OCI-LY7 (cell line): ENCODE measurements at regions not wholly inside any gene's neighbourhood (a gene's known extent, or its start where the extent isn't known, plus 50 kb on each side); places are given as distances from the start of the nearest gene placed in this dataset.

ENCODE experiments used
- BruUV-seq: library from RNA; stranded (reverse); fragments of 400-500 nt; replicated peaks from 2 replicates; lab custom pipeline; 2021; lab: Mats Ljungman, UMichigan
- CTCF ChIA-PET: fragments of 300-600 bp; sonication (Branson Sonifier 250); formaldehyde crosslinking; loops from one replicate; lab custom pipeline; 2022; ENCODE audit warnings: antibody characterized with exemption; ENCODE audit not compliant: unreplicated experiment; lab: Charles Lee
- POLR2A ChIA-PET: fragments of 300-600 bp; sonication (Branson Sonifier 250); formaldehyde crosslinking; loops from one replicate; lab custom pipeline; 2022; ENCODE audit warnings: antibody characterized with exemption; lab: Charles Lee
- DNase-seq: peaks from one replicate; pipeline ENCODE4 v3.0.0-alpha.2; 2015; ENCODE audit warnings: low spot score
- H2AFZ ChIP-seq: fragments of 200-600 bp; sonication (generic), shearing (Covaris generic); 2 replicates; pipeline ENCODE4 v1.6.1; 2014; ENCODE audit warnings: mild to moderate bottlenecking, antibody characterized with exemption, low read length, moderate library complexity
- H3K27ac ChIP-seq: fragments of 200-600 bp; sonication (generic); 2 replicates; pipeline ENCODE4 v1.5.1; 2014; ENCODE audit warnings: mixed run types, low read depth, mild to moderate bottlenecking, moderate library complexity, low read length, inconsistent platforms; ENCODE audit not compliant: poor library complexity, severe bottlenecking
- H3K36me3 ChIP-seq: fragments of 200-600 bp; sonication (generic); 2 replicates; pipeline ENCODE4 v1.6.1; 2014; ENCODE audit warnings: mild to moderate bottlenecking, antibody characterized with exemption, low read length, moderate library complexity, mixed read lengths; ENCODE audit not compliant: insufficient read depth
- H3K4me1 ChIP-seq: fragments of 200-600 bp; sonication (generic); 2 replicates; pipeline ENCODE4 v1.5.1; 2014; ENCODE audit warnings: mild to moderate bottlenecking, low read length; ENCODE audit not compliant: insufficient read depth, poor library complexity, severe bottlenecking
- H3K4me2 ChIP-seq: fragments of 200-600 bp; sonication (generic); 2 replicates; pipeline ENCODE4 v1.6.1; 2014; ENCODE audit warnings: mild to moderate bottlenecking, low read length
- H3K4me3 ChIP-seq: fragments of 200-600 bp; sonication (generic); 2 replicates; pipeline ENCODE4 v1.5.1; 2014; ENCODE audit warnings: mild to moderate bottlenecking, low read depth, low read length; ENCODE audit not compliant: poor library complexity, severe bottlenecking
- H3K79me2 ChIP-seq: fragments of 200-600 bp; sonication (generic); 2 replicates; pipeline ENCODE4 v1.6.1; 2016; ENCODE audit warnings: low read depth, mild to moderate bottlenecking, low read length, moderate library complexity, mixed read lengths; ENCODE audit not compliant: insufficient read depth
- H3K9me2 ChIP-seq: fragments of 200-600 bp; sonication (generic); 2 replicates; pipeline ENCODE4 v1.6.1; 2016; ENCODE audit warnings: mild to moderate bottlenecking, low read length, mixed read lengths; ENCODE audit not compliant: insufficient read depth
- H3K9me3 ChIP-seq: fragments of 200-600 bp; sonication (generic); 2 replicates; pipeline ENCODE4 v1.6.1; 2014; ENCODE audit warnings: mild to moderate bottlenecking, mixed run types, low read length, mixed read lengths
- H4K20me1 ChIP-seq: fragments of 200-600 bp; sonication (generic); 2 replicates; pipeline ENCODE4 v1.6.1; 2014; ENCODE audit warnings: mild to moderate bottlenecking, antibody characterized with exemption, low read length, moderate library complexity, mixed read lengths; ENCODE audit not compliant: insufficient read depth
- EZH2phosphoT487 ChIP-seq: fragments of 200-600 bp; sonication (generic); IDR thresholded peaks from 2 replicates; pipeline ENCODE4 v1.6.1; 2018; ENCODE audit warnings: low read depth, borderline replicate concordance, mild to moderate bottlenecking, mixed run types, antibody characterized with exemption, low read length, moderate library complexity, mixed read lengths
- intact Hi-C: fragments of 100-400 bp; cut with micrococcal nuclease; formaldehyde crosslinking; loops from one replicate; pipeline ENCODE4 v1.10.0; 2022; ENCODE audit not compliant: unreplicated experiment
- TF ChIP-seq, protein P1 (sequence below): fragments of 200-600 bp; sonication (generic); conservative IDR thresholded peaks from 2 replicates; pipeline ENCODE4 v1.5.1; 2014; ENCODE audit warnings: mild to moderate bottlenecking, antibody characterized with exemption, low read length, moderate library complexity, mixed read lengths

DNA sequence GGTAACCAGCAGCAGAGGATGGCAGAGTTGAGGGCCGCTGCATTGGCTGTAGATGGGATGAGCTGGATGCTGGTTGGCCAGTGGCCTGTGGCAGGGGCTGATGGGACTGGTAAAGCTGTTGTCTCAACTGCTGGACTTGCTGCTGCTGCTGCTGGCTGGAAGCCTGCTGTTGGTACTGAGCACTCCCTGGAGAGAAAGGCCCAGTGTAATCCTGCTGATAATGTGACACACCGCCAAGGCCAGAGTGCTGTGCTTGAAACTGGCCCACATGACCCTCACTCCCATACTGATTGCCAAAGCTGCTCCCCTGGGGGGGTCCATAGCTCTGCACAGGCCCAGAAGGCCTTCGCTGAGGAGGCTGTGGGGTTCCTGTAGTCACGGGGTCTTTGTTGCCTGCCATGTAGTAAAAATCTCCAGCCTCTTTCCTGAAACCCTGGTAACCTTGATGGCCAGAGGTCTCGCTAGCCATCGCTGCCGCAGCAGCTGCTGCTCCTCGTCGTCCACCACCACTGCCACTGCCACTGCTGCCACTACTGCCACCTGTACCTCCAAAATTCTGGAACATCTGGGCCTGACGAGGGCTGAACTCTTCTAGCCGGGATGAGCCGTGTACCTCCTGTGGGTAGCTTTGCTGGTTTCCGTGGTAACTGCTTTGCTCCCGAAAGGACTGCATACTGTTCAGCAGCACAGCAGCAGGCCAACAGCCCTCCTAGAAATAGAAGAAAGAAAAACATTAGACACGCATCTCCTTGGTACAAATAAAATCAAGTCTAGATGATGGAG is 55.6 kb downstream of the TCF20 start:
- no peak for DNase-seq
- no peak overlapping the region for H2AFZ ChIP-seq
- CTCF ChIA-PET: no interaction called here
- H3K4me3 ChIP-seq: no peak overlapping the region
- H3K9me3 ChIP-seq: no peaks in the 10 kb centered on the region
- TF ChIP-seq EZH2phosphoT487: no peak
- TF ChIP-seq, protein P1, sequence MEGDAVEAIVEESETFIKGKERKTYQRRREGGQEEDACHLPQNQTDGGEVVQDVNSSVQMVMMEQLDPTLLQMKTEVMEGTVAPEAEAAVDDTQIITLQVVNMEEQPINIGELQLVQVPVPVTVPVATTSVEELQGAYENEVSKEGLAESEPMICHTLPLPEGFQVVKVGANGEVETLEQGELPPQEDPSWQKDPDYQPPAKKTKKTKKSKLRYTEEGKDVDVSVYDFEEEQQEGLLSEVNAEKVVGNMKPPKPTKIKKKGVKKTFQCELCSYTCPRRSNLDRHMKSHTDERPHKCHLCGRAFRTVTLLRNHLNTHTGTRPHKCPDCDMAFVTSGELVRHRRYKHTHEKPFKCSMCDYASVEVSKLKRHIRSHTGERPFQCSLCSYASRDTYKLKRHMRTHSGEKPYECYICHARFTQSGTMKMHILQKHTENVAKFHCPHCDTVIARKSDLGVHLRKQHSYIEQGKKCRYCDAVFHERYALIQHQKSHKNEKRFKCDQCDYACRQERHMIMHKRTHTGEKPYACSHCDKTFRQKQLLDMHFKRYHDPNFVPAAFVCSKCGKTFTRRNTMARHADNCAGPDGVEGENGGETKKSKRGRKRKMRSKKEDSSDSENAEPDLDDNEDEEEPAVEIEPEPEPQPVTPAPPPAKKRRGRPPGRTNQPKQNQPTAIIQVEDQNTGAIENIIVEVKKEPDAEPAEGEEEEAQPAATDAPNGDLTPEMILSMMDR: no peak
- no peak overlapping the region for H3K4me2 ChIP-seq
- intact Hi-C loops: no loop called here
- peaks cover 54% of the 10 kb centered on the region for H3K36me3 ChIP-seq
- H3K4me1 ChIP-seq: no peaks in the 10 kb centered on the region
- peaks cover 8% of the 10 kb centered on the region; the same call in 1 of the 2 replicates for H4K20me1 ChIP-seq
- peaks cover 24% of the 10 kb centered on the region for H3K79me2 ChIP-seq
- no peak overlapping the region for H3K27ac ChIP-seq
- H3K9me2 ChIP-seq: no peaks in the 10 kb centered on the region
- BruUV-seq: no TSS peak
- POLR2A ChIA-PET: no interaction called here

DNA sequence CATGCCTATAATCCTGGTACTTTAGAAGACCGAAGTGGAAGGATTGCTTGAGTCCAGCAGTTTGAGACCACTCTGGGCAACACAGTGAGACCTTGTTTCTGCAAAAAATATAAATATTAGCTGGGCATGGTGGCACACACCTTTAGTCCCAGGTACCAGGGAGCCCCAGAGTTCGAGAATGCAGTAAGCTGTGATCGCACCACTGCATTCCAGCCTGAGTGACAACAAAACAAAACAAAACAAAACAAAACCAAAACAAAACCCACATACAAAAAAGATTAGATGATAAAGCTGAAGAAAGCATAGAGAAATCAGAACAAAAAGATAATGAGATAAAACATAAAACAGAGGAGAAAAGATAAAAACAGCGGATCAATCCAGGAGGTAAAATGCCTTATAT is 62.1 kb downstream of the TCF20 start:
- BruUV-seq: no TSS peak

GRCh38 chr22:42207918-42208317 is 62.5 kb downstream of the TCF20 start:
- Histone ChIP-seq H2AFZ (no peak overlapping the region), H3K9me3 (no peaks in the 10 kb centered on the region), H3K79me2 (peaks cover 61% of the 10 kb centered on the region), H3K36me3 (peaks cover 88% of the 10 kb centered on the region), H3K27ac (no peak overlapping the region), H3K9me2 (no peaks in the 10 kb centered on the region), H4K20me1 (peaks cover 5% of the 10 kb centered on the region; the same call in 1 of the 2 replicates), H3K4me3 (no peak overlapping the region), H3K4me2 (no peak overlapping the region), H3K4me1 (peaks cover 7% of the 10 kb centered on the region)
- intact Hi-C loops: no loop called here
- TF ChIP-seq EZH2phosphoT487: no peak
- TF ChIP-seq, protein P1: no peak
- no TSS peak for BruUV-seq
- no peak for DNase-seq
- CTCF ChIA-PET: no interaction called here
- POLR2A ChIA-PET: no interaction called here

More for the DNA sequence above, 62.1 kb downstream of the TCF20 start:
- peaks cover 57% of the 10 kb centered on the region for H3K79me2 ChIP-seq
- H3K4me3 ChIP-seq: no peak overlapping the region
- H3K9me2 ChIP-seq: no peaks in the 10 kb centered on the region
- H3K36me3 ChIP-seq: peaks cover 88% of the 10 kb centered on the region
- ChIA-PET CTCF (no interaction called here), POLR2A (no interaction called here)
- H3K9me3 ChIP-seq: no peaks in the 10 kb centered on the region
- no peak for DNase-seq
- no peak overlapping the region for H3K27ac ChIP-seq
- intact Hi-C loops: no loop called here
- no peak overlapping the region for H3K4me2 ChIP-seq
- H2AFZ ChIP-seq: no peak overlapping the region
- peaks cover 7% of the 10 kb centered on the region for H3K4me1 ChIP-seq
- TF ChIP-seq EZH2phosphoT487: no peak
- peaks cover 5% of the 10 kb centered on the region; the same call in 1 of the 2 replicates for H4K20me1 ChIP-seq
